Right cardiac atrium (tissue), 5 donors: ENCODE measurements at regions not wholly inside any gene's neighbourhood (a gene's known extent, or its start where the extent isn't known, plus 50 kb on each side); places are given as distances from the start of the nearest gene placed in this dataset.

Experiments
- ATAC-seq, 2 donors: fragments of 200-7000 bp; cut with Tn5 transposase; one replicate each; pipeline versions ENCODE4 v1.8.0 to v1.9.1; 2020; ENCODE audit warnings: moderate library complexity in 2 of 2, mild to moderate bottlenecking in 1 of 2
- DNase-seq, 3 donors: peaks; one replicate each; pipeline ENCODE4 v3.0.0-alpha.2; 2020
- H3K27ac ChIP-seq: one replicate; pipeline ENCODE4 v1.5.1; 2013; ENCODE audit warnings: mild to moderate bottlenecking, low read length, control low read depth, moderate library complexity
- H3K27me3 ChIP-seq: one replicate; pipeline ENCODE4 v1.6.1; 2013; ENCODE audit not compliant: control insufficient read depth, insufficient read depth
- H3K4me1 ChIP-seq: one replicate; pipeline ENCODE4 v1.6.1; 2013; ENCODE audit warnings: low read length; ENCODE audit not compliant: control insufficient read depth, insufficient read depth
- H3K4me3 ChIP-seq: one replicate; pipeline ENCODE4 v1.5.1; 2013; ENCODE audit warnings: low read length, control low read depth
- H3K9me3 ChIP-seq: one replicate; pipeline ENCODE4 v1.6.1; 2013; ENCODE audit warnings: low read length; ENCODE audit not compliant: control insufficient read depth
- WGBS: extraction: QIAGEN DNeasy Blood & Tissue Kit; methylation state at CpG from one replicate; pipeline ENCODE4 v1.1.7; 2013; 5-methylcytosine and 5-hydroxymethylcytosine counted together
- intact Hi-C, 4 donors: fragments of 100-400 bp; cut with DNase I; formaldehyde crosslinking; loops; one replicate each; pipeline versions ENCODE4 v1.11.0 to v1.14.0; 2022 to 2023
- donor health status: healthy with polysubstance abuse.
- donor health status: DM: no; HTN: yes; CAD: no.
- donor health status: DM: no; HTN: no; CAD: no.
- donor health status: DM: no; HTN: yes; CAD: no; lungs with severe emphysema.
- donor health status: DM: yes; HTN: yes; CAD: no.

- Histone ChIP-seq H3K4me3 (no peak overlapping the region), H3K4me1 (no peaks in the 10 kb centered on the region), H3K9me3 (no peaks in the 10 kb centered on the region), H3K27ac (no peak overlapping the region), H3K27me3 (no peaks in the 10 kb centered on the region)
- DNase-seq (no peak), ATAC-seq (no peak)
- 98% methylated on average over 2 of the region's 2 CpGs for WGBS
- intact Hi-C loops = no loop called here
Observed at GRCh38 chr5:56656846-56657726, 158.3 kb upstream of the MAP3K1 start.

GRCh38 chr5:56651893-56652292, 163.5 kb upstream of the MAP3K1 start:
- intact Hi-C loops = no loop called here
- no peak overlapping the region for H3K4me3 ChIP-seq

GRCh38 chr5:56650386-56650785, 165.0 kb upstream of the MAP3K1 start:
- WGBS = 88% methylated on average over 4 of the region's 4 CpGs
- intact Hi-C loops = no loop called here
- H3K4me3 ChIP-seq = no peak overlapping the region
- DNase-seq (no peak), ATAC-seq (no peak)
- no peaks in the 10 kb centered on the region for H3K4me1 ChIP-seq
- H3K9me3 ChIP-seq = no peaks in the 10 kb centered on the region
- H3K27ac ChIP-seq = no peak overlapping the region
- no peaks in the 10 kb centered on the region for H3K27me3 ChIP-seq

More at GRCh38 chr5:56651893-56652292, 163.5 kb upstream of the MAP3K1 start:
- ATAC-seq (no peak), DNase-seq (no peak)
- Histone ChIP-seq H3K27ac (no peak overlapping the region), H3K4me1 (no peaks in the 10 kb centered on the region), H3K27me3 (no peaks in the 10 kb centered on the region), H3K9me3 (no peaks in the 10 kb centered on the region)

DNA sequence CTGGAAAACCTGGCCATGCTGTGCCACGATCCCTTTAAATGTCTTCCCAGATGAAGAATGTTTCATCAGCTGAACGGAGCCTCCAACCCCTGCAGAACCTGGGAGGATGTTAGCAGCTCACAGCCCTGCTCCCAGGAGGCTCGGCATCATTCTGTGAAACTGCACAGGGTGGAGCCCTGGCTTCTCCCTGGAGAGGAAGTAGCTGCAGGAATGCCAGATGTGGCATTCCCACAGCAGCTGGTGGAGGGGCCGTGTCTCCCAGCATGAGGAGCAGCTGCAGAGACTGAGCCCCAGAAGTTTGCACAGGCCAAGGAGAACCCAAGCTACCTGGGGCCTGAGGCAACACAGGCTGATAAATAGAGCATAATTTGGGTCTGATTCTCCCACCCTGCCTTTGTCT, 165.8 kb upstream of the MAP3K1 start:
- DNase-seq = peak in 2 of 3 donors; percentile 38 to 59
- Histone ChIP-seq H3K9me3 (no peaks in the 10 kb centered on the region), H3K4me3 (no peak overlapping the region), H3K4me1 (no peaks in the 10 kb centered on the region), H3K27ac (no peak overlapping the region), H3K27me3 (no peaks in the 10 kb centered on the region)
- intact Hi-C loops = no loop called here
- 40% methylated on average over 4 of the region's 4 CpGs for WGBS
- ATAC-seq = peak; percentile 55 to 85

- Histone ChIP-seq H3K4me3 (no peak overlapping the region), H3K4me1 (no peaks in the 10 kb centered on the region), H3K27ac (no peak overlapping the region), H3K9me3 (no peaks in the 10 kb centered on the region), H3K27me3 (no peaks in the 10 kb centered on the region)
- 91% methylated on average over 2 of the region's 2 CpGs for WGBS
- no peak for DNase-seq
- intact Hi-C loops = no loop called here
- ATAC-seq = no peak
Observed at GRCh38 chr5:56648460-56649034, 166.8 kb upstream of the MAP3K1 start.

- Histone ChIP-seq H3K27ac (no peak overlapping the region), H3K4me3 (no peak overlapping the region), H3K4me1 (no peaks in the 10 kb centered on the region), H3K9me3 (no peaks in the 10 kb centered on the region), H3K27me3 (no peaks in the 10 kb centered on the region)
- DNase-seq (no peak), ATAC-seq (peak in 1 of 2 donors; percentile 58)
- intact Hi-C loops = no loop called here
- WGBS = 69% methylated on average over 4 of the region's 4 CpGs
Observed at GRCh38 chr5:56647099-56647850, 168.1 kb upstream of the MAP3K1 start.

GRCh38 chr5:56641635-56642260, 173.6 kb upstream of the MAP3K1 start:
- Histone ChIP-seq H3K27me3 (no peaks in the 10 kb centered on the region), H3K4me3 (no peak overlapping the region), H3K4me1 (no peaks in the 10 kb centered on the region), H3K27ac (no peak overlapping the region), H3K9me3 (no peaks in the 10 kb centered on the region)
- ATAC-seq (no peak), DNase-seq (no peak)
- 67% methylated on average over 8 of the region's 8 CpGs for WGBS
- intact Hi-C loops = no loop called here

GRCh38 chr5:56640763-56641406, 174.5 kb upstream of the MAP3K1 start:
- no peaks in the 10 kb centered on the region for H3K4me1 ChIP-seq
- WGBS = 91% methylated on average over 3 of the region's 3 CpGs
- H3K27ac ChIP-seq = no peak overlapping the region
- intact Hi-C loops = no loop called here
- ATAC-seq (peak in 1 of 2 donors; percentile 40), DNase-seq (peak; percentile 28 to 79 (median 76))
- no peak overlapping the region for H3K4me3 ChIP-seq
- no peaks in the 10 kb centered on the region for H3K27me3 ChIP-seq
- H3K9me3 ChIP-seq = no peaks in the 10 kb centered on the region

DNA sequence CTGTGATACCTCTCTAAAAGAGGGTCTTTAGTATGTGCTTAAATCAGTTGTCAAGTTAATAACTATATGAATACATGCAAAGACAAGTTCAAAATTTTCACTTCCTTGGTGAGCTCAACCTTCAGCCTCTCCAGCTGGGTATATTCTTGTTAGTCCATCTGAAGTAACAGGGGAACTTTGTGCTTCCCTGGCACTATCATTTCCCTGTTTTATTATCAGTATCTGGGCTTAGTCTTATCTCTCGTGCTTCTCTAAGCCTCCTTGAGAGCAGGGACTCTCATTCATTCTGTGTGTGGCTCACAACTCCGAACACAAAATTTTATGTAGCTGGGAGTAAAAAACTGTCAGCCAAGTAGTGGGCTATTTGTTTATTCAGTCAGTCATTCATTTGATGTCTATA, 175.9 kb upstream of the MAP3K1 start:
- no peak for ATAC-seq
- H3K27me3 ChIP-seq = no peaks in the 10 kb centered on the region

GRCh38 chr5:56638768-56639238, 176.5 kb upstream of the MAP3K1 start:
- Histone ChIP-seq H3K27ac (no peak overlapping the region), H3K9me3 (no peaks in the 10 kb centered on the region), H3K27me3 (no peaks in the 10 kb centered on the region), H3K4me1 (no peaks in the 10 kb centered on the region), H3K4me3 (no peak overlapping the region)
- no peak for ATAC-seq
- 94% methylated on average over 5 of the region's 5 CpGs for WGBS
- intact Hi-C loops = no loop called here
- DNase-seq = no peak

More for the DNA sequence above, 175.9 kb upstream of the MAP3K1 start:
- intact Hi-C loops = no loop called here
- Histone ChIP-seq H3K4me1 (no peaks in the 10 kb centered on the region), H3K9me3 (no peaks in the 10 kb centered on the region), H3K27ac (no peak overlapping the region), H3K4me3 (no peak overlapping the region)
- DNase-seq = no peak
- WGBS = 86% methylated on average over 2 of the region's 2 CpGs
